NCI-H187 treated with DMSO at 0.1 percent for 48 hours (cell line): ENCODE measurements at regions not wholly inside any gene's neighbourhood (a gene's known extent, or its start where the extent isn't known, plus 50 kb on each side); places are given as distances from the start of the nearest gene placed in this dataset.

Experiments used
- DNase-seq: peaks from one replicate; lab custom pipeline; 2025; lab: John Stamatoyannopoulos, UW

- no peak for DNase-seq
These were observed 59.2 kb upstream of the IL12A start for GRCh38 chr3:159929171-159930141.

GRCh38 chr3:159934216-159934615, 54.4 kb upstream of the IL12A start:
- DNase-seq: no peak

- DNase-seq: no peak
These were observed 52.1 kb upstream of the IL12A start for GRCh38 chr3:159936541-159936940.

- no peak for DNase-seq
These were observed 51.0 kb upstream of the IL12A start for GRCh38 chr3:159937561-159938166.

GRCh38 chr3:159938714-159939113, 49.9 kb upstream of the IL12A start:
- no peak for DNase-seq
